ENCODE measurements at regions not wholly inside any gene's neighbourhood (a gene's known extent, or its start where the extent isn't known, plus 50 kb on each side); places are given as distances from the start of the nearest gene placed in this dataset.
"Not testable (repeated sequence)": the region's sequence is repeated elsewhere in the genome, so short reads cannot be mapped to it uniquely, and the experiment has no call there.

GRCh38 chr4:188977232-188977631 lies 838.0 kb downstream of the TRIML1 start:
- DNase-seq, result not testable (repeated sequence)

GRCh38 chr4:188984518-188984917 lies 845.3 kb downstream of the TRIML1 start:
- DNase-seq, result no peak

- DNase-seq, result no peak
Measured at GRCh38 chr4:188986271-188986689, 847.0 kb downstream of the TRIML1 start.

- DNase-seq, result no peak
Measured at GRCh38 chr4:188987011-188987410, 847.8 kb downstream of the TRIML1 start.

- no peak for DNase-seq
Measured at GRCh38 chr4:188988131-188988530, 848.9 kb downstream of the TRIML1 start.

GRCh38 chr4:188989371-188989770 lies 850.1 kb downstream of the TRIML1 start:
- no peak for DNase-seq

GRCh38 chr4:188992706-188993105 lies 853.5 kb downstream of the TRIML1 start:
- DNase-seq, result no peak

- no peak for DNase-seq
Measured at GRCh38 chr4:188993871-188994270, 854.6 kb downstream of the TRIML1 start.

- DNase-seq, result no peak
Measured at GRCh38 chr4:189001283-189001970, 862.2 kb downstream of the TRIML1 start.

GRCh38 chr4:189001971-189002450 lies 862.8 kb downstream of the TRIML1 start:
- no peak for DNase-seq

GRCh38 chr4:189002475-189002874 lies 863.2 kb downstream of the TRIML1 start:
- DNase-seq, result no peak

- not testable (repeated sequence) for DNase-seq
Measured at GRCh38 chr4:189010452-189011217, 871.4 kb downstream of the TRIML1 start.

- no peak for DNase-seq
Measured at GRCh38 chr4:189021831-189022230, 882.6 kb downstream of the TRIML1 start.

GRCh38 chr4:189022440-189023035 lies 883.3 kb downstream of the TRIML1 start:
- DNase-seq, result no peak

- DNase-seq, result no peak
Measured at GRCh38 chr4:189029976-189030504, 890.8 kb downstream of the TRIML1 start.

- DNase-seq, result no peak
Measured at GRCh38 chr4:189032606-189033338, 893.5 kb downstream of the TRIML1 start.

- no peak for DNase-seq
Measured at GRCh38 chr4:189033801-189034347, 894.6 kb downstream of the TRIML1 start.

GRCh38 chr4:189035091-189035490 lies 895.9 kb downstream of the TRIML1 start:
- DNase-seq, result no peak

GRCh38 chr4:189035654-189036053 lies 896.4 kb downstream of the TRIML1 start:
- no peak for DNase-seq

- no peak for DNase-seq
Measured at GRCh38 chr4:189036906-189037305, 897.7 kb downstream of the TRIML1 start.

GRCh38 chr4:189046642-189047041 lies 894.0 kb upstream of the FRG1 start:
- DNase-seq, result no peak

GRCh38 chr4:189048119-189048518 lies 892.6 kb upstream of the FRG1 start:
- DNase-seq, result no peak

GRCh38 chr4:189049682-189050081 lies 891.0 kb upstream of the FRG1 start:
- no peak for DNase-seq
